ENCODE measurements at regions not wholly inside any gene's neighbourhood (a gene's known extent, or its start where the extent isn't known, plus 50 kb on each side); places are given as distances from the start of the nearest gene placed in this dataset.

- TF ChIP-seq ZNF574 (CRISPR knock-in tag; IDR thresholded peaks at IDR 0.05) (peak; percentile 78), ZSCAN29 (CRISPR knock-in tag; conservative IDR thresholded peaks at IDR 0.05) (peak; percentile 95), THAP7 (CRISPR knock-in tag; IDR thresholded peaks at IDR 0.05) (peak; percentile 92), MTF2 (CRISPR knock-in tag; IDR thresholded peaks at IDR 0.05; ENCODE audit: borderline replicate concordance) (0 out of 2 replicates have a peak, but pooled peaks have one; percentile 25), FOXA3 (CRISPR knock-in tag; IDR thresholded peaks at IDR 0.05) (peak; percentile 75), TBP (CRISPR knock-in tag; IDR thresholded peaks at IDR 0.05) (no peak), HDAC1 (CRISPR knock-in tag; IDR thresholded peaks at IDR 0.05) (peak; percentile 91), ZEB1 (IDR thresholded peaks at IDR 0.05; ENCODE audit: insufficient replicate concordance, low read depth) (peak; percentile 88), EHMT2 (IDR thresholded peaks at IDR 0.05; ENCODE audit: borderline replicate concordance, low read depth, low read length) (no peak), GPBP1L1 (CRISPR knock-in tag; IDR thresholded peaks at IDR 0.05) (no peak), FOXO1 (CRISPR knock-in tag; IDR thresholded peaks at IDR 0.05) (peak; percentile 84), RNF2 (conservative IDR thresholded peaks at IDR 0.05; ENCODE audit: low read depth) (0 out of 2 replicates have a peak, but pooled peaks have one; percentile 70), MXD3 (CRISPR knock-in tag; IDR thresholded peaks at IDR 0.05) (no peak), RARG (CRISPR knock-in tag; IDR thresholded peaks at IDR 0.05; ENCODE audit: low read depth) (no peak), ZBTB34 (CRISPR knock-in tag; IDR thresholded peaks at IDR 0.05) (peak; percentile 68; the same call in 1 of the 2 replicates), ZNF138 (CRISPR knock-in tag; IDR thresholded peaks at IDR 0.05; ENCODE audit: low read depth) (no peak), ZNF7 (CRISPR knock-in tag; IDR thresholded peaks at IDR 0.05) (no peak), NR0B2 (CRISPR knock-in tag; IDR thresholded peaks at IDR 0.05) (peak; percentile 18), SKI (IDR thresholded peaks at IDR 0.05; ENCODE audit: partially characterized antibody) (peak; percentile 70), KAT7 (CRISPR knock-in tag; IDR thresholded peaks at IDR 0.05; ENCODE audit: borderline replicate concordance) (peak; percentile 55; the same call in 1 of the 2 replicates), ARNT2 (CRISPR knock-in tag; IDR thresholded peaks at IDR 0.05; ENCODE audit: low read depth) (peak; percentile 84; the same call in 1 of the 2 replicates), MIER3 (CRISPR knock-in tag; IDR thresholded peaks at IDR 0.05; ENCODE audit: borderline replicate concordance) (peak; percentile 80; the same call in 1 of the 2 replicates), ZNF337 (CRISPR knock-in tag; IDR thresholded peaks at IDR 0.05; ENCODE audit: borderline replicate concordance, low read depth) (no peak)
Observed at GRCh38 chr17:77306790-77307478, 166.2 kb downstream of the SEC14L1 start (continued).

All from HepG2 (cell line).